ENCODE measurements at regions not wholly inside any gene's neighbourhood (a gene's known extent, or its start where the extent isn't known, plus 50 kb on each side); places are given as distances from the start of the nearest gene placed in this dataset.

DNA sequence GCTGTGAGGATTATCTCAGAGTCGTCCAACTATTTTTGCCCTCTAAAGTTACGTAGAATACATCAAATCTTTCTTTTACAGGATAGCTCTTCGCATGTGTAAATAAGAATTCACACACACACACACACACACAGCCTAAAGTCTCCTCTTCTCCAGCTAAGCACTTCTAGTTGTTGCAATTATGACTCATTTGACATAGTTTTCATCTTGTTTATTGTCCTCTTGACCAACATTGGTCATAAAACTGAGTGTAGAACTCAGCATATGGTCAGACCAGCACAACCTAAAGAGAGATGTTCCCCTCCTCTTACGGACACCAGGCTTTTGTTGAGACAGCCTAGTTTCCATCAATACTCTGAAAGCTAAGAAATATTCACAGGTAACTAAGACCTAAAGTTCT is 234.2 kb downstream of the BLID start:
- Histone ChIP-seq H3K36me3 (no peaks in the 10 kb centered on the region), H3K27ac (no peak overlapping the region), H3K27me3 (no peaks in the 10 kb centered on the region), H3K4me1 (no peaks in the 10 kb centered on the region), H3K4me3 (no peak overlapping the region), H3K9me3 (no peaks in the 10 kb centered on the region)
- TF ChIP-seq POLR2AphosphoS5 (IDR thresholded peaks at IDR 0.05), result no peak
- no peak for TF ChIP-seq POLR2A (IDR thresholded peaks at IDR 0.05)
- TF ChIP-seq EP300 (IDR thresholded peaks at IDR 0.05), result no peak
- TF ChIP-seq, protein P1, sequence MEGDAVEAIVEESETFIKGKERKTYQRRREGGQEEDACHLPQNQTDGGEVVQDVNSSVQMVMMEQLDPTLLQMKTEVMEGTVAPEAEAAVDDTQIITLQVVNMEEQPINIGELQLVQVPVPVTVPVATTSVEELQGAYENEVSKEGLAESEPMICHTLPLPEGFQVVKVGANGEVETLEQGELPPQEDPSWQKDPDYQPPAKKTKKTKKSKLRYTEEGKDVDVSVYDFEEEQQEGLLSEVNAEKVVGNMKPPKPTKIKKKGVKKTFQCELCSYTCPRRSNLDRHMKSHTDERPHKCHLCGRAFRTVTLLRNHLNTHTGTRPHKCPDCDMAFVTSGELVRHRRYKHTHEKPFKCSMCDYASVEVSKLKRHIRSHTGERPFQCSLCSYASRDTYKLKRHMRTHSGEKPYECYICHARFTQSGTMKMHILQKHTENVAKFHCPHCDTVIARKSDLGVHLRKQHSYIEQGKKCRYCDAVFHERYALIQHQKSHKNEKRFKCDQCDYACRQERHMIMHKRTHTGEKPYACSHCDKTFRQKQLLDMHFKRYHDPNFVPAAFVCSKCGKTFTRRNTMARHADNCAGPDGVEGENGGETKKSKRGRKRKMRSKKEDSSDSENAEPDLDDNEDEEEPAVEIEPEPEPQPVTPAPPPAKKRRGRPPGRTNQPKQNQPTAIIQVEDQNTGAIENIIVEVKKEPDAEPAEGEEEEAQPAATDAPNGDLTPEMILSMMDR (IDR thresholded peaks at IDR 0.05), result no peak
- WGBS, 5 donors, result 82 to 91% (median 86%) methylated on average over 4 of the region's 4 CpGs
- intact Hi-C loops (cut with DNase I; ENCODE audit: low total_unique reads), result no loop called here
- no peak for DNase-seq

DNA sequence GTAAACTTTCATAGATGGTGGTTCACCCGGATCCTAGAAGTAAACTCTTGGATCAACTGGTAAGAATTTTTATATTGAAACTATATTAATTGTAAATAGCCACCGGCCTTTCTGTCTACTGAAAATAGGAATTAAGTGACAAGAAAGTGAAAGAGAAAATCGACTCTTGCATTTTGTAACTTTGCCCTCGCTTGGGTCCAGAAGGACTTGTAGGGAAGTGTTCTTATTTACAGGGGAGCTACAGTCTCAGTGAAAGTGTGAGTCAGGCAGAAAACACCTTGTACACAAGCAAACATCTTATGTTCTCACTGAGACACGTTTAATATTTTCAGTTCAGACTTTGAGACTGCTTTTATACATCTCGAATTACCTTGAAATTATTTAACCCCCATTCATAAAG is 238.9 kb downstream of the BLID start:
- DNase-seq, result no peak
- no peaks in the 10 kb centered on the region for H3K4me1 ChIP-seq
- TF ChIP-seq POLR2AphosphoS5 (IDR thresholded peaks at IDR 0.05) (no peak), POLR2A (IDR thresholded peaks at IDR 0.05) (no peak), EP300 (IDR thresholded peaks at IDR 0.05) (no peak)
- TF ChIP-seq, protein P1 (IDR thresholded peaks at IDR 0.05), result no peak
- H3K27ac ChIP-seq, result no peak overlapping the region
- H3K9me3 ChIP-seq, result no peaks in the 10 kb centered on the region
- no peaks in the 10 kb centered on the region for H3K36me3 ChIP-seq
- 78 to 85% (median 79%) methylated on average over 6 of the region's 6 CpGs for WGBS, 5 donors
- no peak overlapping the region for H3K4me3 ChIP-seq
- intact Hi-C loops (cut with DNase I; ENCODE audit: low total_unique reads), result no loop called here
- no peaks in the 10 kb centered on the region for H3K27me3 ChIP-seq

DNA sequence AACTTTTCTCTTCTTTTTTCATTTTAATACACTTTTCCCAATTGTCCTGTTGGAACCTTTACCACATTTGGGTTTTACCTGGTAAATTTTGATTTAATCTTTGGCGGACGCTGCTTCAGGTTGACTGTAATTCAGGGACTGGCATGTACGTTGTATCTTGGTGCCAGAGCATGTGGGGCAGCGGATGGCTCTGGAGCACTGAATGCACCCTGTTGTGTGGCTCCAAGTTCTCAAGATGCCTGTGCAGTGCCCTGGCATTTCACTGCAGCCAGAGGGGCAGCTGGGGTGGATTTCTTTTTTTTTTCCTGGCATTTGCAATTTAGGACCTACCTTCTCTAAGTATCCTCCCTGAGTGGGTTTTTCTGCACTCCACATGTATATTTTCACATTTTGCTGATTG is 242.2 kb downstream of the BLID start:
- no peak overlapping the region for H3K4me3 ChIP-seq
- intact Hi-C loops (cut with DNase I; ENCODE audit: low total_unique reads), result no loop called here
- no peaks in the 10 kb centered on the region for H3K36me3 ChIP-seq
- DNase-seq, result no peak
- no peaks in the 10 kb centered on the region for H3K9me3 ChIP-seq
- no peaks in the 10 kb centered on the region for H3K27me3 ChIP-seq
- no peak overlapping the region for H3K27ac ChIP-seq
- 89 to 94% (median 92%) methylated on average over 4 of the region's 4 CpGs for WGBS, 5 donors
- TF ChIP-seq POLR2A (IDR thresholded peaks at IDR 0.05), result no peak
- TF ChIP-seq, protein P1 (IDR thresholded peaks at IDR 0.05), result no peak
- no peak for TF ChIP-seq POLR2AphosphoS5 (IDR thresholded peaks at IDR 0.05)
- TF ChIP-seq EP300 (IDR thresholded peaks at IDR 0.05), result no peak
- H3K4me1 ChIP-seq, result peaks cover 0 to 20% (median 13%) of the 10 kb centered on the region in 4 donors

DNA sequence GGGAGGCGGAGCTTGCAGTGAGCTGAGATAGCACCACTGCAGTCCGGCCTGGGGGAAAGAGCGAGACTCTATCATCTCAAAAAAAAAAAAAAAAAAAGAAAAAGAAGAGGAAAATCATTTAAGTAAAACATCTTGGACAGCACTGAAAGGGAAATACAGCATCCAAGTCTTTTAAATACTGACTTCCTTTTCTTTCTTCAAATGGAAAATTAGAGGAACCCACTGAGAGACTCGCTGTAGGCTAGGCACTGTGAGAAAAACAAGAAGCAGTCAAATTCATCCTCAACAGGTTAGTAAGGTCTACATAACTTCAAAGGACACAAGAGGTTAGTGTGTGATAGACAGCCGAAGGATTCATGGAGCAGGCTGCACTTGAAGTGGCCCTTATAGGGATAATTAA is 243.7 kb downstream of the BLID start:
- intact Hi-C loops (cut with DNase I; ENCODE audit: low total_unique reads), result no loop called here
- Histone ChIP-seq H3K4me3 (no peak overlapping the region), H3K27me3 (no peaks in the 10 kb centered on the region), H3K27ac (no peak overlapping the region), H3K9me3 (no peaks in the 10 kb centered on the region), H3K36me3 (no peaks in the 10 kb centered on the region), H3K4me1 (peaks cover 0 to 20% (median 13%) of the 10 kb centered on the region in 4 donors)
- no peak for DNase-seq
- 88 to 94% (median 90%) methylated on average over 5 of the region's 5 CpGs for WGBS, 5 donors
- TF ChIP-seq POLR2AphosphoS5 (IDR thresholded peaks at IDR 0.05), result no peak
- TF ChIP-seq, protein P1 (IDR thresholded peaks at IDR 0.05), result no peak
- no peak for TF ChIP-seq EP300 (IDR thresholded peaks at IDR 0.05)
- no peak for TF ChIP-seq POLR2A (IDR thresholded peaks at IDR 0.05)
